Astrocyte of the spinal cord (primary cell): ENCODE measurements at regions not wholly inside any gene's neighbourhood (a gene's known extent, or its start where the extent isn't known, plus 50 kb on each side); places are given as distances from the start of the nearest gene placed in this dataset.

Experiments
- DNase-seq: peaks from one replicate; pipeline ENCODE4 v3.0.0; 2011; ENCODE audit warnings: low read depth, low spot score
- H3K4me3 ChIP-seq: 2 replicates; pipeline ENCODE4 v1.5.1; 2011; ENCODE audit warnings: low read depth, mild to moderate bottlenecking, low read length, moderate library complexity
- in situ Hi-C: cut with HindIII; loops from 2 replicates; pipeline ENCODE4 v1.10.0; 2017; ENCODE audit warnings: low sequenced_read_pairs
- TF ChIP-seq, protein P1 (sequence below): IDR thresholded peaks from 2 replicates; pipeline ENCODE4 v1.5.1; 2012; ENCODE audit warnings: low read depth, mild to moderate bottlenecking, low read length, inconsistent platforms

DNA sequence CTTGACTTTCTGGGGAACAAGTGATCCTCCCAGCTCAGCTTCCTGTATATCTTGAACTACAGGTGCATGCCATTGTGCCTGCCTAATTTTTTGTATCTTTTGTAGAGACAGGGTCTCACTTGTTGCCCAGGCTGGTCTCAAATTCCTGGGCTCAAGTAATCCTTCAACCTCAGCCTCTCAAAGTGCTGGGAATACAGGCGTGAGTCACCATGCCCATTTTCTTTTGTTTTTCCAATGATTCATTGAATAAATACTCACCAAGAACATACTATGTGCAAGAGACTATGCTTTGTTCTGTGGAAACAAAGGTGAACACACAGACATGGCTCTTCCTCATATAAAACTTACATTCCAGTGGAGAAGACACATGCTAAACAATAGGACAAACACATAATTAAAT, 407.8 kb upstream of the DAB1 start:
- TF ChIP-seq, protein P1, sequence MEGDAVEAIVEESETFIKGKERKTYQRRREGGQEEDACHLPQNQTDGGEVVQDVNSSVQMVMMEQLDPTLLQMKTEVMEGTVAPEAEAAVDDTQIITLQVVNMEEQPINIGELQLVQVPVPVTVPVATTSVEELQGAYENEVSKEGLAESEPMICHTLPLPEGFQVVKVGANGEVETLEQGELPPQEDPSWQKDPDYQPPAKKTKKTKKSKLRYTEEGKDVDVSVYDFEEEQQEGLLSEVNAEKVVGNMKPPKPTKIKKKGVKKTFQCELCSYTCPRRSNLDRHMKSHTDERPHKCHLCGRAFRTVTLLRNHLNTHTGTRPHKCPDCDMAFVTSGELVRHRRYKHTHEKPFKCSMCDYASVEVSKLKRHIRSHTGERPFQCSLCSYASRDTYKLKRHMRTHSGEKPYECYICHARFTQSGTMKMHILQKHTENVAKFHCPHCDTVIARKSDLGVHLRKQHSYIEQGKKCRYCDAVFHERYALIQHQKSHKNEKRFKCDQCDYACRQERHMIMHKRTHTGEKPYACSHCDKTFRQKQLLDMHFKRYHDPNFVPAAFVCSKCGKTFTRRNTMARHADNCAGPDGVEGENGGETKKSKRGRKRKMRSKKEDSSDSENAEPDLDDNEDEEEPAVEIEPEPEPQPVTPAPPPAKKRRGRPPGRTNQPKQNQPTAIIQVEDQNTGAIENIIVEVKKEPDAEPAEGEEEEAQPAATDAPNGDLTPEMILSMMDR, result no peak
- in situ Hi-C loops, result no loop called here
- no peak overlapping the region for H3K4me3 ChIP-seq
- DNase-seq, result peak; percentile 83

DNA sequence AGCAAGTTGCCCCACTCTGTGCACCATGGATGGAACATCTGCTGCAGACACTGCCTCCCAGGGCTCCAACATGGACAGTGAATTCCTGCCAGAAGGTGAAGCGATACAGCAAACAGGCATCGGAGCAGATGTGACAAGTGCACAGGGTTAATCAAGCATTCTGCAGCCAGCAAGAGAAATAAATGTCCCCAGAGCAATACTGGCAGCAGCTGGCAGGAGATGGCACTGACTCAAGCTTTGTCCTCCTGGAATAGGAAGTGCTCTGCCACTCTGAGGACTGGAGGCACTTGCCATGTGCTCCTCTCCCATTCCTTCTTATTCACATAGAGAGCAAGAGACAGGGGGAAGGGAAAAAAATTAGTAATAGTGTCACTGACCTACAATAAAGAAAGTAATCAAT, 402.7 kb upstream of the DAB1 start:
- TF ChIP-seq, protein P1, result no peak
- DNase-seq, result no peak
- in situ Hi-C loops, result no loop called here
- H3K4me3 ChIP-seq, result no peak overlapping the region

DNA sequence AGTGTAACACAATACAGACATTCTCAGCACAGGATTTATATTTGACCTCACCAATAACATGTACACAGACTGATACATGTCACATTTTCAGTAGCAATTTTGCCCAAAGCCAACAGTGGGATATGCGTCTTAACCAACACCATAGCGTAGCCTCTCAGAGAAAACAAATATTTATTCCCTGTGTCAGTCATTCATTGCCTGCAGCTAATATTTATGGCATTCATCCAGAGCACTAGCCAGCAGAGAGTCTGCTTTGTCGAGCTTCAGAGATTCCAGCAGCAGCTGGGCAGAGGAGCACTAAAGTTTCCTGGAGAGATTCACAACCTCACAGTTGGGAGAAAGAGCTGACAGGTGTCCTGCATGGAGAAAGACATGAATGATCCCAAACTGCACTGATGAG, 400.7 kb upstream of the DAB1 start:
- in situ Hi-C loops, result no loop called here
- H3K4me3 ChIP-seq, result no peak overlapping the region
- TF ChIP-seq, protein P1, result no peak
- DNase-seq, result no peak

DNA sequence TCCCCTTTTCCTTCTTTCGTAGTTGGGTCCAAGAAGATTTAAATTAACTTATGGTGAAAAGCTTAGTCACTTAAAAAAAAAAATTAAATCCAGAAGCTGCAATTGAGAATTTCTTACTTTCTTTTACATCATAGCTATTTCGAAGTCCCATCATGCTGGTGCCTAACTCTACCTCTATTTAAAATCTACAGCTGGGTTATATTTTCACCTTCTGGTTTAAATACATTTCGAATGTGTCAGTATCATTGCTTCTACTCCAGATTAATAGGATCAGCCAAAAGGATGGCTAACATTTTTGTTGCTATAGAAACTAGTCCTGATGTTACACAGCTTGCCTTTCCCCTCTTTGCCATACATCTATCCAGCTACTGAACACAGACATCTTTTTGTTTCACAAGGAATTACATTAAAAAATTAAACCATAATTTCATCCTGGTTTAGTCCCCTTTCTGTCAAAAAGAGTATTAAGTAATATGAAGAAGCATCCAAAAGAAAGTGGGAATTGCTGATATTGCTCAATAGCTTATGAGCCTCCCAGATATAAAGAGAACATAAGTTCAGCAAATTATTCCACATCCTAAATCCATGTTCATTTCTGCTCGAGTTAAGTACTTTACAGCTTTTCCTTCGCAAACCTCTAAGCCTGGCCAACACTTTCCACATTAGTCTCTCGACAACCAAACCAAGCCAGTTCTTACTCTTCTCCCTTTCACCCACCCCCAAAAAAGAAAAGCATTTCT, 396.7 kb upstream of the DAB1 start:
- no peak overlapping the region for H3K4me3 ChIP-seq

DNA sequence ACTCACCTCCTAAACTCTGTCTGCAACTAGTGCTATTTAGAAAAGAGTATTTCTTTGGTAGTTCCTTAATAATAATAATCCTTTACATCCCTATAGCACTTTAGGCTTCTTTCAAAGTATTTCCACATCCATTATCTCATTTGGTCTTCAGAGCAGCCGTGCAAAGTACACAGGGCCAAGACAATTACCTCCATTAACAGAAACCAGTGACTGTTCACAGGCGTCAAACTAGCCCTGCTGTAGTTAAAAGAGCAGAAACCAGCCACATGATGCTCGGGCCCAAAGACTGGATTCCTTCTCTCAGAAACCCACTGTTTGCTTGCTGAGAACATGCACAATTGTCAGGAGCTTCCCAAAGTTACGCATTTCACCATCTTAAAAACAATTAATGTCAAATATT, 396.0 kb upstream of the DAB1 start:
- DNase-seq, result no peak
- H3K4me3 ChIP-seq, result no peak overlapping the region
- TF ChIP-seq, protein P1, result no peak
- in situ Hi-C loops, result no loop called here

More for the DNA sequence above, 396.7 kb upstream of the DAB1 start:
- in situ Hi-C loops, result no loop called here
- no peak for DNase-seq
- TF ChIP-seq, protein P1, result no peak

DNA sequence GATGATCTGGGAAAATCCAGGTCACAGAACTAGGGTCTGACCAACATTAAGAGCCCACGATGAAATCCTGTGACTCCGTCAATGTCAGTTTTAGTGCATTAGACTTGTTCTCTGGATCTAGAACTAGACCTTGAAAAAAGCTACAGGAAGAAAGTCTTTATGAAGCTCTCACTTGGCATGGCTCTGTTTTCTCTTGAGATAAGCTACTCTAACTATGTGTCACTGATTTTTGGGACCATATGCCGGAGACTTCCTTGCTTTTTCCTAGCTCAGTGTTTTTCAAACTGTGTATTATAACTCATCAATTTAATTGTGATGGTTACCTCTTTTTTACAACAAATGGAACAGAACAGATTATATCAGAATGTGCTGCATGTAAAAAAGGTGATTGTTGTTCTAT, 379.7 kb upstream of the DAB1 start:
- in situ Hi-C loops, result no loop called here

More for the DNA sequence above, 379.7 kb upstream of the DAB1 start:
- no peak overlapping the region for H3K4me3 ChIP-seq
- DNase-seq, result no peak
- TF ChIP-seq, protein P1, result no peak
